Erythroblast (primary cell): ENCODE measurements at regions not wholly inside any gene's neighbourhood (a gene's known extent, or its start where the extent isn't known, plus 50 kb on each side); places are given as distances from the start of the nearest gene placed in this dataset.
"Not testable (repeated sequence)": the region's sequence is repeated elsewhere in the genome, so short reads cannot be mapped to it uniquely, and the experiment has no call there.

Experiments
- GATA1 ChIP-seq: IDR thresholded peaks from 2 replicates; pipeline ENCODE4 v1.6.1; 2011; ENCODE audit warnings: low read depth, mild to moderate bottlenecking, control low read depth, low read length, moderate library complexity
- POLR2A ChIP-seq: IDR thresholded peaks from 2 replicates; pipeline ENCODE4 v1.6.1; 2011; ENCODE audit warnings: mild to moderate bottlenecking, low read length

- not testable (repeated sequence) for TF ChIP-seq GATA1, POLR2A
Observed at GRCh38 chr17:16838795-16839194, 133.1 kb downstream of the TNFRSF13B start.
